Stimulated activated CD8-positive, alpha-beta memory T cell treated with anti-CD3 and anti-CD28 coated beads, Interleukin-2, amount 100 ng/mL, for 48 hours (primary cell): ENCODE measurements at regions not wholly inside any gene's neighbourhood (a gene's known extent, or its start where the extent isn't known, plus 50 kb on each side); places are given as distances from the start of the nearest gene placed in this dataset.
"Not testable (repeated sequence)": the region's sequence is repeated elsewhere in the genome, so short reads cannot be mapped to it uniquely, and the experiment has no call there.

Source experiments
- DNase-seq, 2 donors: peaks; one replicate each; pipeline ENCODE4 v3.0.0-alpha.2; 2020; ENCODE audit warnings: low read depth in 2 of 2

- DNase-seq, result no peak
These were observed 1261.9 kb downstream of the PCDH17 start for GRCh38 chr13:58893396-58893795.

- no peak for DNase-seq
These were observed 1257.3 kb downstream of the DIAPH3 start for GRCh38 chr13:58906329-58907007.

- DNase-seq, result no peak
These were observed 1256.4 kb downstream of the DIAPH3 start for GRCh38 chr13:58907347-58907746.

- DNase-seq, result no peak
These were observed 1255.6 kb downstream of the DIAPH3 start for GRCh38 chr13:58908019-58908679.

- no peak for DNase-seq
These were observed 1244.2 kb downstream of the DIAPH3 start for GRCh38 chr13:58919551-58919950.

GRCh38 chr13:58921129-58921528 lies 1242.6 kb downstream of the DIAPH3 start:
- DNase-seq, result no peak

- no peak for DNase-seq
These were observed 1236.9 kb downstream of the DIAPH3 start for GRCh38 chr13:58926858-58927257.

- DNase-seq, result no peak
These were observed 1230.3 kb downstream of the DIAPH3 start for GRCh38 chr13:58933475-58933874.

GRCh38 chr13:58935689-58936088 lies 1228.0 kb downstream of the DIAPH3 start:
- no peak for DNase-seq

- DNase-seq, result no peak
These were observed 1217.5 kb downstream of the DIAPH3 start for GRCh38 chr13:58946274-58946673.

- DNase-seq, result no peak
These were observed 1214.1 kb downstream of the DIAPH3 start for GRCh38 chr13:58949646-58950045.

GRCh38 chr13:58950911-58951310 lies 1212.8 kb downstream of the DIAPH3 start:
- no peak for DNase-seq

- no peak for DNase-seq
These were observed 1210.1 kb downstream of the DIAPH3 start for GRCh38 chr13:58953638-58954037.

- DNase-seq, result no peak
These were observed 1208.0 kb downstream of the DIAPH3 start for GRCh38 chr13:58955546-58956385.

- not testable (repeated sequence) for DNase-seq
These were observed 1205.6 kb downstream of the DIAPH3 start for GRCh38 chr13:58958097-58958496.

- no peak for DNase-seq
These were observed 1202.8 kb downstream of the DIAPH3 start for GRCh38 chr13:58960888-58961287.

- no peak for DNase-seq
These were observed 1200.4 kb downstream of the DIAPH3 start for GRCh38 chr13:58963321-58963720.

- DNase-seq, result no peak
These were observed 1199.7 kb downstream of the DIAPH3 start for GRCh38 chr13:58964048-58964447.

GRCh38 chr13:58977085-58977484 lies 1186.6 kb downstream of the DIAPH3 start:
- no peak for DNase-seq

- no peak for DNase-seq
These were observed 1185.4 kb downstream of the DIAPH3 start for GRCh38 chr13:58978331-58978730.

GRCh38 chr13:58979851-58980250 lies 1183.9 kb downstream of the DIAPH3 start:
- DNase-seq, result no peak

- DNase-seq, result no peak
These were observed 1177.9 kb downstream of the DIAPH3 start for GRCh38 chr13:58985845-58986244.

GRCh38 chr13:58989556-58989955 lies 1174.2 kb downstream of the DIAPH3 start:
- DNase-seq, result no peak
